Activated CD8-positive, alpha-beta memory T cell treated with anti-CD3 and anti-CD28 coated beads, Interleukin-2, amount 50 U/mL, for 48 hours (primary cell): ENCODE measurements at regions not wholly inside any gene's neighbourhood (a gene's known extent, or its start where the extent isn't known, plus 50 kb on each side); places are given as distances from the start of the nearest gene placed in this dataset.

Experiments
- DNase-seq: peaks from one replicate; pipeline ENCODE4 v3.0.0-alpha.2; 2020

DNA sequence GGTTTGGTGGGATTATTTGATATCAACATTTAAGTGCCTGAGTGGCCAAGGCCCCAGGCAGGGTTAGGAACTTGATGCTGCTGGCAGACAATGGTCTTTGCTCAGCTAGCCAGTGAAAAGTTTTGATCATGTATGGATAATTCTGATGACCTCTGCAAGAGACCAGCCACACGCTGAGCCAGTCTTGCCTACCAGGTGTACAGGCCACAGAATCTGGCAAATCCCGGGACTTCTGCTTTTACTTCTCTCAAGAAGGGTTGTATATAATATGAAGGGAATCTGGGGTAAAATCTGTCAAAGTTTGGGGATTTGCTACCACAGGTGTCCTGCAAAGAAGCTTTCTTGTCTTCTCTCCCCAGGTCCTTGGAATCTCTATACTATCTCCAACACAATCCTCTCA, 331.4 kb upstream of the GOLIM4 start:
- DNase-seq: no peak

DNA sequence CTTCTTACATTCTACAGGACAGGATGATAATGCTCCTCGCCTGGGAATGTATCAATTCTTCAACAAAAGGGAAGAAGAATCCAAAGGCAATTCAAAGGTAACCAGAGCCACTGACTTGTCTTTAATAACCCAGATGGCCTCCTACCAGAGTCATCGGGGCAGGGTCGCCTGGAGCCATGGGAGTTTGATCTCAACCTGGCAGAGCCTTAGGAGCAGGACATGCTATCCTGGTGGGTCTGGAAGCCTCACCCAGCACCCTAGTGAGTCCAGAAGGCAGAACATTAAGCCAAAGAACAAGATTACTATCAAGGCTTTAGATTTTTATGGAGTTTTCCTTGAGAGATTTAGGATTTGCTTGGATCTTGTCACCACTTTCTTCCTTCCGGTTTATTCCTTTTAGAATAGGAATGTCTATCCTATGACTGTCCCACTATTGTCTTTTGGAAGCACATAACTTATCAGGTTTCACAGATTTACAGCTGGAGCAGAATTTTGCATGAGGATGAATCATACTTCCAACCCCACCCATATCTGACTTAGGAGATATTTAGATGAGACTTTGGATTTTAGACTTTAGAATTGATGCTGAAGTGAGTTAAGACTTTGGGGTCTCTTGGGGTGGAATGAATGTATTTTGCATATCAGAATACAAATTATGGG, 330.3 kb upstream of the GOLIM4 start:
- no peak for DNase-seq

DNA sequence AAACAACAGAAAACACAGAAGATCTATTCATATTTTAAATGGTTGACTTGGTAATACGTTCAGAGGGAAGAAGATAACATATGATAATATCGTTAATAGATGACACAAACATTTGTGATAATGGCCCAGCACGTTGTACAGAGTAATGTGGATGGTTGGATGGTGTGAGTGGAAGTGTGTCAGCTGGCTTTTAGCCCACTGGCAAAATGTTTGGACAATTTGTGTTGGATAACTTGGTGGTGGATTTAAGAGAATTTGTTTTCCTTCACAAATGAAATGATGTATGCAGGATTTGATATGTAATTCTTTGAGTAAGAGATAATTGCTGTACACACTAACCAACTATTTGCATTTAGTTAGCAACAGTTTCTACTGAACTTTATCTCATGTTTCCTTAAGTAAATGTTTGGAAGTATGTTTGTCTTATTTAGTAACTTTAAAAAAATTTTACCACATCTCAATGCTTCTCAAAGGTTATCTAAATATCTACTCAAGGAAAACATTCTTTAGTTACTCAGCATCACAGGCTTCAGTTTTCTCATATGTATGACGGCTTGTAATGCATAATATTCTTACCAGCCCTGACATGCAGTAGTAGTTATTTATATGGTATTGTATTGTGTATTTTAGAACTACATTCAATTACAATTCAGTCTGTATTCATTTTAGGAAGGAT, 328.5 kb upstream of the GOLIM4 start:
- no peak for DNase-seq

DNA sequence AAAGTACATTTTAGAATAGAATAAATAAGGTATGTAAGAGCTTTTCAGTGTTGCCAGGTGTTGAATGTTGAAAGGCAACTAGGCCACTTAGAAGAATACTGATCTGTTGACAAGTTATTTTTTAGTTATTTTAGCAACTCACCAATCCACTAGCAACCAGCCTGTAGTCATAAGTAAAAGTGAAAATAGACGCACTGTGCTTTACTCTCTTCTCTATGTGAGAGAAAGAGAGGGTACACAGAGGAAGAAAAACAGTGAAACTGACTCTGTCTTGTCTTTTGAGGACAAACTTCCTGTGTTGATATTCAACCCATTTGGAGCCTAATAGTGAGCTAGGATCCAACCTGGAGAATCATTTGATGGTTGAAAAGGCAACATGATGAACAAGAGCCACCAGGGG, 327.1 kb upstream of the GOLIM4 start:
- DNase-seq: no peak

- DNase-seq: no peak
Observed at GRCh38 chr3:168419091-168419490, 323.4 kb upstream of the GOLIM4 start.

DNA sequence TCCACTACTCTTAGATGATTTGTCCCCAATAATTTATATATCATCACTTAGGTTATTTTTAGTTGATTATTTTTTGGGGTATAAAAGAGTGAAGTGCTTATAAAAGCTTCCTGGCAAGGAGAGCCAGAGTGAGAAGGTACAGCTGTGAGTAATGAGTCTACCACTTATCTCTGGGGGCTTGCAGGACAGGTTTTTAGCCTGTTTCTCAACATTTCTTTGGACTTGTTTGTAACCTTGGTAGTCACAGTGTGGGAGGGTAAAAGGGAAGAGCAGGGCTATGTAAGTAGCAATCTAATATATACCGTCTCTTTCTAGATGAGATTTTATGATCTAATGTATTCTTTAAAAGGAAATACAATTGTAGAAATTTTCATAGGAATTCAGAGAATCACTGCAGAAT, 321.3 kb upstream of the GOLIM4 start:
- no peak for DNase-seq

DNA sequence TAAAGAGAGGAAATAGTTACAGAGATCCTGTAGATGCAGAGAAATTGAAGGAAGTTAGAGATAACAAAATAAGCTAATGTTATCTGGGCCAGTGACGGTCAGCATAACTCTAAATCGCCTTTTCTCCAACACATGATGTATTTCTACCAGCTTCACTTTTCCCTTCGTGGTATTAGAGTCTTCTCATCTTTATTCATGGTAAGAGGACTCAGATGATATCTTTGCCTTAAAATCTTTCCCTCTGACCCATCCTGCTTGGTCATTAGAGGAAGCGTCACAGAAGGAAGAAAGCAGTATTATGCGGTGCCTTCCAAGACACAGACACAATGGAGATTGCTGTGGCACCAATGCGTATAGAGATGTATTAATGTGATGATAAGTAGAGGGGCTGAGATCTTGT, 320.7 kb upstream of the GOLIM4 start:
- DNase-seq: no peak

DNA sequence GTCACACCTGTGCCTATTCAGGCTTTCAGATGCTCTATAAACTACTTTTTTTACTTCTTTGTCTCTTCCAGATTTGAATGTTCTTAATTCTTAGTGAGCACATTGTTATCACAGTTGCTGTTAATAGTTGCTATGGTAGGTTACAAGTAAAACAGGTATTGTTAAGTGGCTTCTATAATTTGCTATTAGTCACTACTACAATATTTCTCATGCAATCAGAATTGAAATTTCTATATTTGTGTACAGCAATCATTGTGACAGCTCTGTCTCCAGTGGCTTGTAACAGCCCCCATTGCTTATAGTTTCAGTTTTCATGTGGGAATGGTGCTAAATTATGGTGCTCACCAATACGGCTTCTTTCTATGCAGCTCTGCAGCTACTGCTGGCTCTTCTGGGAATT, 318.4 kb upstream of the GOLIM4 start:
- DNase-seq: no peak

DNA sequence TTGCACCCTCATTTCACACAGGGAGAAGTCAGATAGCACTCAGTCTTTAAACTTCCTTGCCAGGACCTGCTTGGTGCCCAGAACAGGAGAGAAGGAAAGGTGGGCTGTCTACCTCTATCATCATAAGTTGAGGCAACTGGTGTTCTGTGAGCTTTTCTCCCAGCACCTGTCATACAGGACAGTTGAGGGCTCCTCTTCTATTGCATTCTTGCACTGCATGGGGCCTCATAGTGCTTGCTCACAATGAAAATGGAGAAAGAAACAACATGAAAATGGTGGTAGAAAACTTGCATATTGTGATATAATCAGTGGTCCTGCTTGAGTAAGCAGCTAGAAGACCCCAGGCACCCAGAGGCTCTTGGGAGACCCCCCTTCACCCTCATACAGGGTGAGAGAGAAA, 311.7 kb upstream of the GOLIM4 start:
- DNase-seq: no peak

DNA sequence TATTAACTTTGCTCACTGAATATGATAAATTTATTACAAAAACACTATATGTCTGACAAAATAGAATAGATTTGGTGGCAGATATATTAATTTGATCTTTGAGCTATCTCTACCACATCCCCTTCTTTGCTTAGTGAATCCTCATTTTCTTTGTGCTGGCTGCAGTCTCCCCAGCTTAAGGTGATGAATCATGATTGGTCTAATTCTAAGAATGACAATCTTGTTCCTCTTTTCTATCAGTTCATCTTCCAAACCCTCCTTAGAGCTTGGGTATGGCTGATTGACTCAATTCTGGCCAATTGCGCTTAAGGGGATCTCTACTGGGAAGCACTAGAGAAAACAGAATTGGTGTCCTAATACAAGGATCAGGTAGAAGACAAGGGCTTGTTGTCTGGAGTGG, 309.6 kb upstream of the GOLIM4 start:
- no peak for DNase-seq

DNA sequence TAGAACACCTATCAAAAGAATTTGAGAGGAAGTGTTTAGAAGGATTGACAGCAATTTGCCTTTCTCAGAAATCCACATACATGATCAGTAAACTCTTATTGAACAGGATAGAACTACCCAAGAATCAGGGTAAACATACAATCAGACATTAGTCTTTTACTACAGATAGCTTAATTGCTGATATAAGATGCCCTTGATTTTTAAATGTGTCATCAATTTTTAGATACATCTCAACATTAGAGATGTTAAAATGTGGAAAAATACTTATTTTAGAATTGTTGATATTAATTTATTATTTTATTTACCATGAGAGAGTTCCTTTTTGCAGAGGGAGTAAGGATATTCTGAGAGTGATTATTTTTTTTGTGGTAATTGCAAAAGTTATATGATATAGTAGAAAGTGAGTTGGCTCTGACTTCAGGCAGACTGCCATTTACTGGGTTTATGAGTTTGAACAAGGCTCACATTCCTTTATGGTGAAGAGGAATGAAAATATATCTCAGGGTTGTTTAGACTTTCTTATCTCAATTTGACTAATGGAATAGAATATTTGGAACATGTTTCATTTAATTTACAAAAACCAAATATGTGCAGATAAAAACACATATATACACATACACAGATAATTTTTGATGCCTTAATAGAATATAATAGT, 302.8 kb upstream of the GOLIM4 start:
- DNase-seq: no peak

DNA sequence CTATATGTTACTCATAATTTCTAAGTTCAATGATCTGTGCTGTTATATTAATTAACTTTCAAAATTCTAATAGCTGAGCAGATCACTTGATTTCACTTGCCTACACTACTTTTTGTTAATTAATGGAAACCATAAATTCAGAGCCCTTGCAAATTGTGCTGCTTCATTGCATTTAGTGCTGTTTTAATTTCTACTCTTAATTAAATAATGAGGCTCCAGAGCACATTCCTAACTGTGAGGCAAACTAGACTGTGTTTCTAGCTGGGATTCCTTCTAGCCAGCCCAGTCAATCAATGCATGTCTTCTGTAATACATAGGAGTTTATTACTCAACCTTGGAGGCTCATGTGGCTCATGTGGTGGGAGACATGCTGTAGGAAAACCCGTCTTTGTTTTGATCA, 301.1 kb upstream of the GOLIM4 start:
- no peak for DNase-seq

DNA sequence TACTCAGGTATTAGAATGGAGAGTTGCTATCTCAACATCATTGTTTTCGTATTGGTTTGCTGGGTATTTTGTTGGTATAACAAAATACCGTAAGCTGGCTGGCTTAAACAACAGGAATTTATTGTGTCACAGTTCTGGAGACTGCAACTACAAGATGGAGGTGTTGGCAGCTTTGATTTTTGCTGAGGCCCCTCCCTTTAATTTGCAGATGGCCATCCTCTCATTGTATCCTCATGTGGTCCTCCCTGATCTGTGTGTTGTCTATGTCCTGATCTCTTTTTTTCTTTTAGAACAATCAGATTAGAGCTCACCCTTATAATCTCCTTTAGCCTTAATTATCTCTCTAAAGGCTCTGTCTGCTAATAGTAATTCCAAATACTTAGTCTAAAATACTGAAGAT, 299.8 kb upstream of the GOLIM4 start:
- DNase-seq: no peak

DNA sequence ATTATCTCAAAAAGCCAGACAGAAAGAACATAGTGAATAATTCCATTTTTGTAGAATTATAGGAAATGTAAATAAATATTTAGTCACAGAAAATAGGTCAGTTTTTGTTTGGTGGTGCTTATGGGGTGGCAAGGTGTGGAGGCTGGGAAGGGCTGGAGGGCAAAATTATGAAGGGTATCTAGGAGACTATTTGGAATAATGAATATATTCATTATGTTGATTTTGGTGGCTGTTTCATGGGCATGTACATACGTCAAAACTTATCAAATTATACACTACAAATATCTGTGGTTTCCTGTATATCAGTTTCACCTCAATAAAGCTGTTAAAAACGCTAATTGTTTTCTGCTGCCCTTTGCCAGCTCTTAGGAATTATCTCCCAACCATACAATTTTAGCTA, 298.7 kb upstream of the GOLIM4 start:
- no peak for DNase-seq

GRCh38 chr3:168386301-168386700, 290.6 kb upstream of the GOLIM4 start:
- no peak for DNase-seq

DNA sequence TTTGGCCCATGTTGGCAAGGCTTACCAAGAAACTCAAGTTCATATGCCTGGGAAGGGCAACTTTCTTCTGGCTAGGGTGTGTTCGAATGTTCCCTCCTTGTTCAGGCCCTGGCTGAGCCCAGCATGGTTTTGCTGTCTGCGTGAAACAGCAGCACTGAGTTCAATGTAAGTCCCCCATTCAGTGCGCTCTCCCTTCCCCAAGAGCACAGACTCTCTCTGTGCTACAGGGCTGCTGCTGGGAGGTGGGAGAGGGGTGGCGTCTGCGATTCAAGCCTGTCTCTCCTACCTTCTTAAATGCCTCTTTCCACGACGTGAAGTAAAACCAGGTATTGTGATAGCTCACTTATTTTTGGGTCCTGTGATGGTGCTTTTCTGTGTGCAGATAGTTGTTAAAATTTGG, 289.3 kb upstream of the GOLIM4 start:
- no peak for DNase-seq

- no peak for DNase-seq
Observed at GRCh38 chr3:168383573-168383972, 287.8 kb upstream of the GOLIM4 start.

DNA sequence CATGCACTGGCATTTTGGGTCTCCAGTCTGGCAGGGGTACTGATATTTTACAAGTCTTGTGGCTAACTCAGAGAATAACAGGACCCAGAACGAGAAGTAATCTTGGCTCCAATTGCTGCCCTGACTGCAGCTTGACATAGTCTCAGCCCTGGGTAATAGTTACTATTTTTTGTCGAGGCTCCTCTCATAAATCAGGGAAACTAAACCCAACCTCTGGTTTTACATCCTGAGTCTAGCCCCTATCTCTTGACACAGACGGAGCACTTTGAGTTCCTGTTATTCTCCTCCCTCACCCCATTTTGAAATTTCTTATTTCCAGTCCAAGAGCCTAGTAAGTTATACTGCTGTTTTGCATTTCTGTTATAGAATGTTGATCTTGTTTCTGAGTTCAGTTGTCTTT, 276.1 kb upstream of the GOLIM4 start:
- no peak for DNase-seq

- no peak for DNase-seq
Observed at GRCh38 chr3:168364967-168365366, 269.2 kb upstream of the GOLIM4 start.

DNA sequence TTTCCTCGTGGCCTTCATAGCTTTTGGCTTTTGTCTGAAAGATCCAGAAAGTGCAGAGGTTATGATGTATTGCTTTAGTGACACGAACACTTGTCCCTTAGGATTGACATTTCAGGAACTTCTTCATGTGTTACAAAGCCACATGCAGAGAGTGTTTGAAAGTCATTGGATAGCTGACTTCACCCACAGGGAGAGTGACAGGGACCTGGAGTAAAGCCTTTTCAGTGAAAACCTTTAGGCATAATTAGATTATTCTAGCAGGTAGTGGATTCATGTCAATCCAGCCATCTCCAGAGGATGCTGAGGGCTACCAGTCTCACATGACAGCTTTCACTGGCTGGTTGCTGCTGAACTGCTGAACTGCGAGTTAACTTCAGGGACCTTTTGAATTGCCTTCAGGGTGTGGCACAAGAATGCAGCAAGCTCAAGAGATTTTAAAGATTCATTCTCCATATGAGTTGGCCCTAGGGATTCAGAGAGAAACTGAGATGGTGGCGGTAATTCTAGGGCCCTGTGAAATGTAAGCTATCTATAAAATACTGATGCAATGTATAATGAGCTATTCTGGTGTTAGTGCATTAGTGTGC, 267.0 kb upstream of the GOLIM4 start:
- no peak for DNase-seq

DNA sequence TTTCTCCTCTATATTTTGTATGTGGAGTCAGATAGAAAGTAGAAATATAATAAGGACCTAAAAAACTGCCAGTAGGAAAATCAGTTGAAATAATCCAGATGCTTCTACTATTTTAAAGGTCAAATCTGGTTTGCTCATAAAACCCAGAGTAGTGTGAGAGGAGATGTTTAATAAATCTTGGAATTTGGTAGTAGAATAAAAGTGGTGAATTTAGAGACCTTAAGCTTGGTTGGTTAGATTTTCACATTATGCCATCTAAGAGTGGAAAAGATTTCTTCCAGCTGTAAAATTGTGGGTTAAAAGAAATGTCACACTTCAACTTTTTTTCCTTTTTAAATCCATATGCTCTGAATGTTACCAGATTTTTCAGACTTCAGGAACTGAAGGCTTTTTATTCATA, 266.4 kb upstream of the GOLIM4 start:
- DNase-seq: no peak

GRCh38 chr3:168360993-168361392, 265.3 kb upstream of the GOLIM4 start:
- DNase-seq: no peak

- DNase-seq: no peak
Observed at GRCh38 chr3:168342946-168343850, 247.5 kb upstream of the GOLIM4 start.
